ENCODE measurements at regions not wholly inside any gene's neighbourhood (a gene's known extent, or its start where the extent isn't known, plus 50 kb on each side); places are given as distances from the start of the nearest gene placed in this dataset.
A peak's percentile ranks its signal among the peaks of the same experiment; 100 is the strongest.

- DNase-seq: peak; percentile 37
These were observed 91.5 kb upstream of the BHLHE23 start for GRCh38 chr20:63098195-63098810.

- DNase-seq: peak; percentile 40
These were observed 90.6 kb upstream of the BHLHE23 start for GRCh38 chr20:63097336-63097831.

GRCh38 chr20:63096681-63097335, 90.0 kb upstream of the BHLHE23 start:
- no peak for DNase-seq

GRCh38 chr20:63095718-63096654, 89.2 kb upstream of the BHLHE23 start:
- peak; percentile 49 for DNase-seq

GRCh38 chr20:63094767-63095499, 88.2 kb upstream of the BHLHE23 start:
- DNase-seq: peak; percentile 26

GRCh38 chr20:63093966-63094766, 87.4 kb upstream of the BHLHE23 start:
- peak; percentile 49 for DNase-seq

GRCh38 chr20:63092660-63093215, 86.0 kb upstream of the BHLHE23 start:
- peak; percentile 50 for DNase-seq

GRCh38 chr20:63091901-63092659, 85.3 kb upstream of the BHLHE23 start:
- DNase-seq: peak; percentile 49

- peak; percentile 45 for DNase-seq
These were observed 84.2 kb upstream of the BHLHE23 start for GRCh38 chr20:63090682-63091571.

- DNase-seq: peak; percentile 5
These were observed 83.3 kb upstream of the BHLHE23 start for GRCh38 chr20:63090052-63090451.

GRCh38 chr20:63089051-63089907, 82.5 kb upstream of the BHLHE23 start:
- DNase-seq: peak; percentile 47

- DNase-seq: peak; percentile 41
These were observed 81.3 kb upstream of the BHLHE23 start for GRCh38 chr20:63087872-63088680.

GRCh38 chr20:63087236-63087871, 80.6 kb upstream of the BHLHE23 start:
- peak; percentile 19 for DNase-seq

GRCh38 chr20:63086421-63087235, 79.9 kb upstream of the BHLHE23 start:
- peak; percentile 41 for DNase-seq

GRCh38 chr20:63085151-63085861, 78.5 kb upstream of the BHLHE23 start:
- no peak for DNase-seq

GRCh38 chr20:63084563-63084927, 77.8 kb upstream of the BHLHE23 start:
- DNase-seq: no peak

All from activated CD8-positive, alpha-beta memory T cell treated with anti-CD3 and anti-CD28 coated beads for 24 hours (primary cell).